Keratinocyte (primary cell): ENCODE measurements at regions not wholly inside any gene's neighbourhood (a gene's known extent, or its start where the extent isn't known, plus 50 kb on each side); places are given as distances from the start of the nearest gene placed in this dataset.

ENCODE experiments used
- DNase-seq: peaks from one replicate; pipeline ENCODE4 v3.0.0-alpha.2; 2011; ENCODE audit warnings: low read depth, missing footprints, low spot score
- FAIRE-seq: peaks from 2 replicates; lab custom pipeline; 2011; peaks lifted over from hg19 to GRCh38; lab: Jason Lieb, UNC
- H2AFZ ChIP-seq: 2 replicates; pipeline ENCODE4 v1.6.0; 2012; ENCODE audit warnings: low read length, control low read depth, inconsistent platforms; ENCODE audit not compliant: control insufficient read depth
- H3K27ac ChIP-seq: 2 replicates; pipeline ENCODE4 v1.5.1; 2011; ENCODE audit warnings: low read length; ENCODE audit not compliant: control insufficient read depth, insufficient read depth
- H3K27me3 ChIP-seq: 3 replicates; pipeline ENCODE4 v1.6.0; 2011; ENCODE audit warnings: low read length; ENCODE audit not compliant: control insufficient read depth, insufficient read depth; ENCODE audit errors: extremely low read depth
- H3K36me3 ChIP-seq, 2 experiments: 2 replicates in 1 of 2; 3 replicates in 1 of 2; pipeline ENCODE4 v1.5.1; 2011; ENCODE audit warnings: low read length in 2 of 2, mild to moderate bottlenecking in 1 of 2; ENCODE audit not compliant: control insufficient read depth in 2 of 2, insufficient read depth in 2 of 2; ENCODE audit errors: extremely low read depth in 1 of 2
- H3K4me1 ChIP-seq: 3 replicates; pipeline ENCODE4 v1.5.1; 2011; ENCODE audit warnings: low read length; ENCODE audit not compliant: control insufficient read depth, insufficient read depth; ENCODE audit errors: extremely low read depth
- H3K4me2 ChIP-seq: 3 replicates; pipeline ENCODE4 v1.6.0; 2011; ENCODE audit warnings: low read depth, low read length; ENCODE audit not compliant: control insufficient read depth, insufficient read depth; ENCODE audit errors: extremely low read depth
- H3K4me3 ChIP-seq, 3 experiments: fragments of 200-600 bp in 1 of 3; sonication (generic) in 1 of 3; 2 replicates in 2 of 3; 3 replicates in 1 of 3; pipeline ENCODE4 v1.5.1; 2011 to 2016; ENCODE audit warnings: low read length in 3 of 3, mild to moderate bottlenecking in 3 of 3, control low read depth in 2 of 3, inconsistent platforms in 1 of 3, low read depth in 1 of 3, mixed read lengths in 1 of 3, mixed run types in 1 of 3, moderate library complexity in 1 of 3; ENCODE audit not compliant: control insufficient read depth in 2 of 3, insufficient read depth in 2 of 3; ENCODE audit errors: extremely low read depth in 1 of 3
- H3K79me2 ChIP-seq: 2 replicates; pipeline ENCODE4 v1.6.0; 2012; ENCODE audit warnings: low read length; ENCODE audit not compliant: control insufficient read depth, insufficient read depth
- H3K9ac ChIP-seq: 3 replicates; pipeline ENCODE4 v1.6.0; 2011; ENCODE audit warnings: low read length; ENCODE audit not compliant: control insufficient read depth, insufficient read depth; ENCODE audit errors: extremely low read depth
- H3K9me1 ChIP-seq: 3 replicates; pipeline ENCODE4 v1.6.0; 2011; ENCODE audit warnings: low read length; ENCODE audit not compliant: control insufficient read depth, insufficient read depth; ENCODE audit errors: extremely low read depth
- H3K9me3 ChIP-seq: 2 replicates; pipeline ENCODE4 v1.5.1; 2012; ENCODE audit warnings: low read depth, low read length; ENCODE audit not compliant: control insufficient read depth
- H4K20me1 ChIP-seq: 3 replicates; pipeline ENCODE4 v1.6.0; 2011; ENCODE audit warnings: low read length; ENCODE audit not compliant: control insufficient read depth, insufficient read depth; ENCODE audit errors: extremely low read depth
- CTCF ChIP-seq, 3 experiments: IDR thresholded peaks in 1 of 3; conservative IDR thresholded peaks in 1 of 3; optimal IDR thresholded peaks in 1 of 3; 2 replicates in 2 of 3; 3 replicates in 1 of 3; pipeline versions ENCODE3 to v1.5.1; 2011; ENCODE audit warnings: low read length in 3 of 3, mild to moderate bottlenecking in 3 of 3, moderate library complexity in 2 of 3, control low read depth in 1 of 3, inconsistent platforms in 1 of 3; ENCODE audit not compliant: insufficient read depth in 2 of 3; ENCODE audit errors: extremely low read depth in 1 of 3
- EZH2 ChIP-seq: IDR thresholded peaks from one replicate; pipeline ENCODE4 v1.6.1; 2012; ENCODE audit warnings: inconsistent platforms, mild to moderate bottlenecking, low read length, moderate library complexity
- dilution Hi-C: fragments of 300-500 bp; cut with MboI; formaldehyde crosslinking; loops from one replicate; pipeline ENCODE4 v1.7.0; 2020; ENCODE audit warnings: low sequenced_read_pairs; ENCODE audit not compliant: extremely low pct_ligation_motif_present

DNA sequence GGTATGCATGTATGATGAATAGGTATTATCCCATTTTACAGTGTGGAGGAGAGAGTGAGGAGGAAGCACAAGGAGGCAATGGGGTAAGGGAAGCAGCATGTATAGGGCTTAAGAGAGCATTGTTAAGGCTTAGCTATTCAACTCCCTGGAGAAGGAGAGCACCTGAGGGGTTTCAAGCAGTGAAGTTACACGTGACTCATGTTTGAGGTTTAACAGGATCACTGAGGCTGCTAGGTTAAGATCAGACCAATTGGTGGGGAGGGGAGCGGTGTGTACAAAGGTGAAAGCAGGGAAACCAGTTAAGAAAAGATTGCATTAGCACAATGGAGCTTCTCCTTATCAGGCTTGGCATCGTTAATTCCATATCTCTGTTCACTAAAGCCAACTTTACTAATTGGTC lies 64.4 kb upstream of the NHSL1 start:
- no peaks in the 10 kb centered on the region for H4K20me1 ChIP-seq
- DNase-seq, result no peak

GRCh38 chr6:138564170-138564721 lies 65.0 kb upstream of the NHSL1 start:
- Histone ChIP-seq H3K27ac (no peak overlapping the region), H3K4me3 (no peak overlapping the region), H3K79me2 (peaks cover 64% of the 10 kb centered on the region), H3K27me3 (no peaks in the 10 kb centered on the region), H3K9me1 (peaks cover 6% of the 10 kb centered on the region), H4K20me1 (no peaks in the 10 kb centered on the region), H2AFZ (no peak overlapping the region), H3K9ac (no peak overlapping the region), H3K4me1 (peaks cover 8% of the 10 kb centered on the region), H3K9me3 (no peaks in the 10 kb centered on the region), H3K4me2 (no peak overlapping the region), H3K36me3 (no peaks in the 10 kb centered on the region)
- DNase-seq, result no peak
- dilution Hi-C loops, result no loop called here
- TF ChIP-seq EZH2, result no peak
- TF ChIP-seq CTCF (optimal IDR thresholded peaks at IDR 0.05 in 1 of 3, IDR thresholded peaks at IDR 0.05 in 1 of 3, conservative IDR thresholded peaks at IDR 0.05 in 1 of 3; ENCODE audit: extremely low read depth in 1 of 3, insufficient read depth in 2 of 3, low read length in 3 of 3), result no peak
- no peak for FAIRE-seq

More for the DNA sequence above, 64.4 kb upstream of the NHSL1 start:
- Histone ChIP-seq H3K4me2 (no peak overlapping the region), H3K4me3 (no peak overlapping the region), H3K4me1 (peaks cover 8% of the 10 kb centered on the region), H3K9me1 (peaks cover 6% of the 10 kb centered on the region), H3K9ac (no peak overlapping the region), H2AFZ (no peak overlapping the region), H3K27ac (no peak overlapping the region), H3K79me2 (peaks cover 62% of the 10 kb centered on the region), H3K36me3 (no peaks in the 10 kb centered on the region), H3K27me3 (no peaks in the 10 kb centered on the region), H3K9me3 (no peaks in the 10 kb centered on the region)
- TF ChIP-seq EZH2, result no peak
- no peak for TF ChIP-seq CTCF (optimal IDR thresholded peaks at IDR 0.05 in 1 of 3, IDR thresholded peaks at IDR 0.05 in 1 of 3, conservative IDR thresholded peaks at IDR 0.05 in 1 of 3; ENCODE audit: extremely low read depth in 1 of 3, insufficient read depth in 2 of 3, low read length in 3 of 3)
- FAIRE-seq, result peak; percentile 36
- dilution Hi-C loops, result no loop called here
